Right lobe of liver (tissue), 6 donors: ENCODE measurements at regions not wholly inside any gene's neighbourhood (a gene's known extent, or its start where the extent isn't known, plus 50 kb on each side); places are given as distances from the start of the nearest gene placed in this dataset.

Experiments used
- ATAC-seq, 4 donors: fragments of 200-7000 bp; cut with Tn5 transposase; one replicate each; pipeline ENCODE4 v1.9.1; 2020; ENCODE audit warnings: mild to moderate bottlenecking in 4 of 4, moderate library complexity in 4 of 4
- DNase-seq, 3 donors: peaks; one replicate each; pipeline ENCODE4 v3.0.0-alpha.2; 2020
- H3K27ac ChIP-seq, 3 donors: fragments of 200-600 bp; one replicate each; pipeline ENCODE4 v1.8.0; 2022
- H3K27me3 ChIP-seq, 2 donors: fragments of 200-600 bp; one replicate each; pipeline ENCODE4 v1.8.0; 2022
- H3K36me3 ChIP-seq, 4 donors: fragments of 200-600 bp; sonication (generic) in 1 of 4; one replicate each; pipeline versions ENCODE4 v1.5.1 to v1.8.0; 2017 to 2022; ENCODE audit warnings: control low read depth in 1 of 4
- H3K4me1 ChIP-seq, 4 donors: fragments of 200-600 bp; sonication (generic) in 1 of 4; one replicate each; pipeline versions ENCODE4 v1.5.1 to v1.8.0; 2017 to 2022; ENCODE audit warnings: control low read depth in 1 of 4
- H3K4me3 ChIP-seq, 3 donors: fragments of 200-600 bp; one replicate each; pipeline ENCODE4 v1.8.0; 2022
- H3K9me3 ChIP-seq, 4 donors: fragments of 200-600 bp; sonication (generic) in 1 of 4; one replicate each; pipeline versions ENCODE4 v1.5.1 to v1.8.0; 2017 to 2022; ENCODE audit warnings: control low read depth in 1 of 4
- CTCF ChIP-seq, 4 donors: fragments of 200-600 bp in 3 of 4; fragments of 450-650 bp in 1 of 4; IDR thresholded peaks; one replicate each; pipeline versions ENCODE4 v1.5.1 to v1.8.0; 2016 to 2022; ENCODE audit warnings: antibody characterized with exemption in 4 of 4, mild to moderate bottlenecking in 2 of 4
- POLR2A ChIP-seq: fragments of 450-650 bp; IDR thresholded peaks from one replicate; pipeline ENCODE4 v1.6.1; 2017; ENCODE audit warnings: antibody characterized with exemption, mild to moderate bottlenecking
- WGBS: methylation state at CpG from one replicate; pipeline ENCODE4 v1.1.6; 2018; ENCODE audit warnings: low coverage, low lambda C conversion rate; ENCODE audit not compliant: insufficient coverage; ENCODE audit errors: missing lambda C conversion rate; 5-methylcytosine and 5-hydroxymethylcytosine counted together
- intact Hi-C, 2 donors: fragments of 100-400 bp; cut with DNase I; formaldehyde crosslinking; loops; one replicate each; pipeline versions ENCODE4 v1.11.2 to v1.14.1; 2022
- donor health status: DM: no; HTN: yes; CAD: no.
- donor health status: DM: no; HTN: no; CAD: no.
- donor health status: DM: no; HTN: no; CAD: no.
- donor health status: DM: no; HTN: yes; CAD: no.
- donor health status: DM: no; HTN: yes; CAD: no.

- no peak overlapping the region for H3K27ac ChIP-seq
- no peak overlapping the region for H3K4me3 ChIP-seq
- DNase-seq, result no peak
- H3K36me3 ChIP-seq, result no peaks in the 10 kb centered on the region
- H3K4me1 ChIP-seq, result no peaks in the 10 kb centered on the region
- WGBS, result 18% methylated on average over 1 of the region's 1 CpG
- no peak for ATAC-seq
- no peaks in the 10 kb centered on the region for H3K9me3 ChIP-seq
- H3K27me3 ChIP-seq, result no peaks in the 10 kb centered on the region
- TF ChIP-seq POLR2A (no peak), CTCF (IDR thresholded peaks at IDR 0.05) (no peak)
- intact Hi-C loops, result no loop called here
Measured at GRCh38 chr4:160286051-160286450, 1183.2 kb downstream of the RAPGEF2 start.

- H3K36me3 ChIP-seq, result no peaks in the 10 kb centered on the region
- DNase-seq (no peak), ATAC-seq (no peak)
- no peaks in the 10 kb centered on the region for H3K9me3 ChIP-seq
- WGBS, result 10% methylated on average over 1 of the region's 1 CpG
- H3K27me3 ChIP-seq, result no peaks in the 10 kb centered on the region
- no peak overlapping the region for H3K4me3 ChIP-seq
- intact Hi-C loops, result no loop called here
- H3K4me1 ChIP-seq, result no peaks in the 10 kb centered on the region
- TF ChIP-seq CTCF (IDR thresholded peaks at IDR 0.05) (no peak), POLR2A (no peak)
- H3K27ac ChIP-seq, result no peak overlapping the region
Measured at GRCh38 chr4:160296476-160296875, 1193.6 kb downstream of the RAPGEF2 start.

- WGBS, result 50% methylated on average over 1 of the region's 1 CpG
- Histone ChIP-seq H3K4me3 (no peak overlapping the region), H3K36me3 (no peaks in the 10 kb centered on the region), H3K4me1 (no peaks in the 10 kb centered on the region), H3K9me3 (no peaks in the 10 kb centered on the region), H3K27me3 (no peaks in the 10 kb centered on the region), H3K27ac (no peak overlapping the region)
- intact Hi-C loops, result no loop called here
- ATAC-seq (no peak), DNase-seq (no peak)
- TF ChIP-seq POLR2A, result no peak
- TF ChIP-seq CTCF (IDR thresholded peaks at IDR 0.05), result no peak
Measured at GRCh38 chr4:160299177-160299576, 1196.3 kb downstream of the RAPGEF2 start.

- Histone ChIP-seq H3K36me3 (no peaks in the 10 kb centered on the region), H3K27me3 (no peaks in the 10 kb centered on the region), H3K27ac (no peak overlapping the region), H3K4me3 (no peak overlapping the region), H3K9me3 (no peaks in the 10 kb centered on the region), H3K4me1 (no peaks in the 10 kb centered on the region)
- DNase-seq, result no peak
- 53% methylated on average over 2 of the region's 2 CpGs for WGBS
- TF ChIP-seq POLR2A, result no peak
- no peak for TF ChIP-seq CTCF (IDR thresholded peaks at IDR 0.05)
- no peak for ATAC-seq
- intact Hi-C loops, result no loop called here
Measured at GRCh38 chr4:160299608-160300007, 1196.7 kb downstream of the RAPGEF2 start.

- H3K9me3 ChIP-seq, result no peaks in the 10 kb centered on the region
- H3K4me3 ChIP-seq, result no peak overlapping the region
- no peaks in the 10 kb centered on the region for H3K27me3 ChIP-seq
- no peaks in the 10 kb centered on the region for H3K4me1 ChIP-seq
- WGBS, result no CpG with 5 or more reads among the region's 1 CpG
- DNase-seq (no peak), ATAC-seq (no peak)
- intact Hi-C loops, result no loop called here
- no peak for TF ChIP-seq POLR2A
- no peak for TF ChIP-seq CTCF (IDR thresholded peaks at IDR 0.05)
- no peak overlapping the region for H3K27ac ChIP-seq
- H3K36me3 ChIP-seq, result no peaks in the 10 kb centered on the region
Measured at GRCh38 chr4:160316036-160316435, 1213.2 kb downstream of the RAPGEF2 start.
